HG02885 (cell line): ENCODE measurements at regions not wholly inside any gene's neighbourhood (a gene's known extent, or its start where the extent isn't known, plus 50 kb on each side); places are given as distances from the start of the nearest gene placed in this dataset.
A peak's percentile ranks its signal among the peaks of the same experiment; 100 is the strongest.
"Not testable (repeated sequence)": the region's sequence is repeated elsewhere in the genome, so short reads cannot be mapped to it uniquely, and the experiment has no call there.

Source experiments
- ATAC-seq: cut with Tn5 transposase; IDR thresholded peaks from one replicate; pipeline ENCODE4 v1.9.1; 2021; ENCODE audit warnings: mild to moderate bottlenecking; ENCODE audit not compliant: unreplicated experiment, poor library complexity

- ATAC-seq: no peak
Observed at GRCh38 chr1:89436856-89437255, 73.0 kb downstream of the GBP6 start.

GRCh38 chr1:89438301-89438700 is 74.4 kb downstream of the GBP6 start:
- ATAC-seq: not testable (repeated sequence)

- ATAC-seq: no peak
Observed at GRCh38 chr1:89440911-89441310, 77.1 kb downstream of the GBP6 start.

- no peak for ATAC-seq
Observed at GRCh38 chr1:89444791-89445190, 79.8 kb upstream of the LRRC8B start.

GRCh38 chr1:89451011-89451410 is 73.6 kb upstream of the LRRC8B start:
- ATAC-seq: peak; percentile 82

- ATAC-seq: no peak
Observed at GRCh38 chr1:89453123-89453972, 71.3 kb upstream of the LRRC8B start.

GRCh38 chr1:89454845-89455521 is 69.6 kb upstream of the LRRC8B start:
- ATAC-seq: peak; percentile 55

GRCh38 chr1:89457046-89457445 is 67.6 kb upstream of the LRRC8B start:
- no peak for ATAC-seq

- ATAC-seq: no peak
Observed at GRCh38 chr1:89459081-89459480, 65.5 kb upstream of the LRRC8B start.

- no peak for ATAC-seq
Observed at GRCh38 chr1:89460325-89460724, 64.3 kb upstream of the LRRC8B start.

- ATAC-seq: no peak
Observed at GRCh38 chr1:89462250-89462649, 62.4 kb upstream of the LRRC8B start.

GRCh38 chr1:89464008-89464407 is 60.6 kb upstream of the LRRC8B start:
- ATAC-seq: no peak

GRCh38 chr1:89465201-89465600 is 59.4 kb upstream of the LRRC8B start:
- ATAC-seq: peak; percentile 46

GRCh38 chr1:89466307-89466930 is 58.2 kb upstream of the LRRC8B start:
- no peak for ATAC-seq

GRCh38 chr1:89472253-89472652 is 52.4 kb upstream of the LRRC8B start:
- no peak for ATAC-seq

- no peak for ATAC-seq
Observed at GRCh38 chr1:89472886-89473417, 51.7 kb upstream of the LRRC8B start.
